Kidney tubule cell (primary cell): ENCODE measurements at regions not wholly inside any gene's neighbourhood (a gene's known extent, or its start where the extent isn't known, plus 50 kb on each side); places are given as distances from the start of the nearest gene placed in this dataset.

Experiments used
- DNase-seq: peaks from one replicate; pipeline ENCODE4 v3.0.0-alpha.2; 2018; ENCODE audit warnings: low spot score

DNA sequence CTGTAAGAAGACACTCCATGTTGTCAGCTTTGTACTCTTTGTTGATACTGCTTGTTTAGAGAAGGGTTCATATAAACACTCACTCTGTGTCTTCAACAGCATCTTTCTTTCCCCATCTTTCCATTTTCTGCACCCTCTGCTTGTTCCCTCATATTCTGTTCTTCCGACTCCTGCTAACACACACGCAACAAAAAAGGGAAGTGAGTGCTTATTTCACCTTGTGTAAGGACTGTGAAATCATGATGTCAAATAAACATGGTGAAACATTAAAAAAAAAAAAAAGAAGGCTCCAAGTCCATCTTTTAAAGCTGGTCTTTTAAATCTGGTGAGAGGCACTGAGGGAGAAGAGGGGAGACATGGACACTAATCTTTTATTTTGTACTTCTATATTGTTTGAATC, 145.4 kb downstream of the RPAP3 start:
- no peak for DNase-seq

DNA sequence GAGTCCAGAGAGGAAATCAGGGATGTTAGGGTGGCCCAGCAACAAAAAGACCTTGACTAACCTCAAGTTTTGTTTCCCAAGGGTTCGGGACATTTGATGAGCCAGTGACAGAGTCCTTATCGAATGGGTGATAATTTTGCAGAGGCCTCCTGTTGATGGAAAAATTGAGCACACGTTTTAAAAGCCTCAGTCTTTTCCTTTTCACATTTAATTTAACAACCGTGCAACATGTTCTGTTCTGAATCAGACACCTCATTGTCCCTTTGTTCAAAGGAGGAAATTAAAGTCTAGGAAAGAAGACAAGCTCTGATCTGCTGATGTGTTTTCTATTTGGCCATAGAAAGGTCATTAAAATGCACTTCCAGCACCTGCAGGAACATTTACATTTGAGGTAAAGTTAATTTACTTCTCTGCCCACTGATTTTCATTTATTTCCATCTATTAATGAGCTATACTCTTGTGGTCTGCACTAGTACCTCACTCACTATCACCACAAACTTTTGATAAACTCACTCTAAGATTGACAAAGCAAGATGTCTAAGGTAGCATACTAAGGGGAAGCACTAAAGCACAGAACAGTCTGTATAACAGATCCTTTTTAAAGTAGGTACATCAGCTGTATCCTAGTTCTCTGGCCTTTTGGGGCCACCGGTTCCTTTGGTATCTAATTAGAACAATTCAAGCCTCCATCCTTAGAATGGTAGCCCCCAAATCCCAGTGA, 147.0 kb downstream of the RPAP3 start:
- DNase-seq, result no peak

DNA sequence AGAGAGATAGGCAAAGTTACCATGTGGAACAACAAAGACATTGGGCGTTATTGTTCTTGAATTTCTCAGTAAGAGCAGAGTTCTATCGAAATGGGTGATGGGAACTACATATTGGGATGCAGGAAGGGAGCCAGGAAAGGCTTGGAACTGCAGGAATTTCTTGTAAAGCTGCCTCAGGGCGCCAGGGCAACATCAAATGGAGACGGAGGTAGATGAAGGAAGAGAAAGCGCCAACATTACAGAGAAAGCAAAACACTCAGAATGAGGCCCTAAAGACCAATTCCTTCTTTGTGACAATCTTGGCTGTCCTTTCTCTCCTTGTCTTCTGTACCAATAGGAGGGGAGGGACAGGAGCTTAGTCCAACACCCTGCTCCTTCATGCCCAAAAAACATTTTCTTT, 148.4 kb downstream of the RPAP3 start:
- no peak for DNase-seq

DNA sequence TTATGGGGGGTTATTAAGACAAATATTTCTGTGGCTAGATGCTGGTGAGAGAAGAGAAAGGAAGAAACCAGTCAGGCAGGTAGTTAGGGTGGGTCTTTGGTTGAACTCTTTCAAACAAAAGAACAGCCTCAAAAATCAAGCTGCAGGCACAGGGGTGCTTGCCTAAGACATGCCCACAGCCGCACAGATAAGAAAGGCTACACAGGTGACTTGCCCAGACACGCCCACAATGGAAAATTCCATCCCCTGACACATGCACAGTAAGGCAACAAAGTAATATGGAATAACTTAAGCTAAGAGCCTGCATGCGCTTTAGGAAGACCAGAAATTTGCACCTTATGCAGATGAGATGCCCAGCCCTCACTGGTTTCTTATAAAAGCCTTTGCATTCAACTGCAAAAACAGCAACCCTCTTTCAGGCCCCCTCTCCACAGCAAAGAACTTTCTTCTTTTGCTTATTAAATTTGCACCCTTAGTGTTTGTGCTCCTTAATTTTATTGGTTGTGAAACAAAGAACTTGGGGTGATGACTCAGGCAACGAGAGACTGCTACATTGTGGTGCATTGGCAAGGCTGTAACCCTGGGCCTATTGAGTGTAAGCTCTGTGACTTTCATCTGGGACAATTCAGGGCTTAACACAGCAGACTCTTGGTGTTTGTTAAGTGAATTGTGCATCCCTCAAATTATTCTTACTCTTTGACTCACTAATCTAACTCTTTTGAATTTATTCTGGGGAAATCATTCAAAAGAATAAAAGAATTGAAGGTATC, 149.4 kb downstream of the RPAP3 start:
- no peak for DNase-seq

DNA sequence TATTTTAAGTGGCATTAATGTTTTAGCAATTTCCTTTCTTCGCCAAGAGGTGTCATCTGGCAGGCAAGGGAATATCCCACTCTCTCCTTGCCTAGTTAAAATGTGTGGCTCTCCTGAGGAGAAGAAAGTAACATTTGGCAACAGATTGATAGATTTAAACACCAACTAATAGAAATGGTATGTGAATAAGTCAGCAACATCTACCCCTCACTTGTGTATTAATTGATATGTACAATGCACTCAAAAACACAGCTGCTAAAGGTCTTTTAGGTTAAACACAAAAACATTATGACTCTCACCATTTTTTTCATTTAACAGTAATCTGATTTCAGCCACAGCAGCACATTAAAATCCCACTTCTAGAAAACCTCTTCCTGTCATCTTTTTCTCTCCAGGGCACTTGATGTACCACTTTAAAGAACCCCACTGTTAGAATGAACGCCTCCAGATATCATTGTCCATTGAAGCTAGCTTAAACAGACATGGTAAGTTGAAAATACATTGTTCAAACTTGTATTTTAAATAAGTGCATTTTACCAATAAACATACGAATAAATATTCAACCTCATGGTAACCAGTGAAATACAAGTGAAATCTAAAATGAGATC, 151.7 kb downstream of the RPAP3 start:
- DNase-seq, result no peak

DNA sequence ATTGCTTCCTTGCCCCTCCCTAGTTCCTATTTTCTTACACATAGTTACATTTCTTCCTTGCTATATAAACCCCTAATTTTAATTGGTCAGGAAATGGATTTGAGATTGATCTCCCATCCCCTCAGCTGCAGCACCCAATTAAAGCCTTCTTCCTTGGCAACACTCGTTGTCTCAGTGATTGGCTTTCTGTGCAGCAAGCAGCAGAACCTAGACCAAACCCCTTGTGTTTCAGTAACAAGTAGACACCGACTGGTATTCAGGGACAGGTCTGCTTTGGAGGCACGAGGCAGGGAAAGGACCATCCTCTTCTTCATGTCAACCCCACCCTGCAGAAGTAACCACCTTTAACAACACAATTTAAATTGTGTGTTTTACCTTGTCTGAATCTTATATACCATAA, 152.6 kb downstream of the RPAP3 start:
- no peak for DNase-seq

DNA sequence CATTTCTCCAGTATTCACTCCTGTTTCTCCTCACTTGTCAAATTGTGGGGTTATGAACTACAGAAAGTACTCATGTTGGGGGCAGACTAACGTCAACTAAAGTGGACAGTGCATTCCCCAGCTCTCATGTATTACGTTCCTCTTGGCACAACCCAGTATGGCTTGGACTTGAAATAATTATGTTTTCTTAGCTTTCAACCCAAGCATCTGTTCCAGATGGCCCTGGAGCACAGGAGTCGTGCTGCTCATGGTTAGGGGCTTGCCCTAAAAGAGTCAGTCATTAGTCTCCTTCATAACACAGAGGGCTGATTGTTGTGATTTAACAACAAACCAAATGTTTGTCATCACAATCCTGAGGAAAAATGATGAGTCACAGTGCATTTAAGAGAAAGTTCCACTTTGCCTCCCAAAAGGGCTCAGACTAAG, 154.4 kb downstream of the RPAP3 start:
- DNase-seq, result no peak

DNA sequence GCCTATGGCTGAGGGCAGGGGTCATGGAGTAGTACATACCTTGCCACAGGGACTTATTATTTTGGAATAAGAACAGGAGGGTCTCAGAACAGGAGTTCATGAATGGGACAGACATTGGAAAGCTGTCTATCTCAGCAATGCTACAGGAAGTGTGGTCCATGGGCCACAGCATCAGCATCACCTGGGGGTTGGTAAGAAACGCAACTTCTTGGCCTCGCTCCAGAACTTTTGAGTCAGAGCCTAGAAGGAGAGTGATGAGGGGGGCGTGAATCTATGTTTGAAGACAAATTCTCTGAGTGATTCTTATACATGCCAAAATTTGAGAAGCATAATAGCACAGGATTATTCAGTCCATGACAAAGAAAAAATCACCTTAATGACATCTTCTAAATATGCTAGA, 156.6 kb downstream of the RPAP3 start:
- DNase-seq, result peak; percentile 50

DNA sequence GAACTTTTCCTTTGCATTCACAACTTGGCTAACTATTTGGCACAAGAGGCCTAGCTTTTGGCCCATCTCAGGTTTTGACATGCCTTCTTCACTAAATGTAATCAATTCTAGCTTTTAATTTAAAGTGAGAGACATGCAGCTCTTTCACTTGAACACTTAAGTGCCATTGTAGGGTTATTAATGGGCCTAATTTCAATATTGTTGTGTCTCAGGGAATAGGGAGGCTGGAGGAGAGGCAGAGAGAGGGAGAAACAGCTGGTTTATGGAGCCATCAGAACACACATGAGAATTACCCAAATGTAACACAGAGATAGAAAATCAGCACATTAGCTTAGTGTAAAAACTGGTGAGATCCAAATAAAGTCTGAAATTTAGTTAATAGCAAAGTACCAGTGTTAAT, 157.4 kb downstream of the RPAP3 start:
- no peak for DNase-seq

DNA sequence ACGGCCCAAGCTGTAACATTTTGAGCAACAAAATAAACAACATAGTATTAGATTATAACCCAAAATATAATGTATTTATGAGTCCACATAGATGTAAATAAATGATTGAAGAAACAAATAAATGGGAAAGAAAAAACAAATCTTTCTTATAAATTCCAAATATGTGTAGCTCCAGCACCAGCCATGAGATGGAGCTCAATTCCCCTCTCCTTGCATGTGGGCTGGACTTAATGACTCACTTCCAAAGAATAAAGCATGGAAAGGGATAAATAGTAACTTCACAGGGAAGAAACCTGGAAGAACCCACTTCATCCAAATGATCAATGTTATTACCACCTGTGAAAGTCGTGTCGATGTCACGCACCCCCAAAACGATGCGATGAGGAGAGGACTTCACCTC, 158.8 kb downstream of the RPAP3 start:
- peak; percentile 62 for DNase-seq

DNA sequence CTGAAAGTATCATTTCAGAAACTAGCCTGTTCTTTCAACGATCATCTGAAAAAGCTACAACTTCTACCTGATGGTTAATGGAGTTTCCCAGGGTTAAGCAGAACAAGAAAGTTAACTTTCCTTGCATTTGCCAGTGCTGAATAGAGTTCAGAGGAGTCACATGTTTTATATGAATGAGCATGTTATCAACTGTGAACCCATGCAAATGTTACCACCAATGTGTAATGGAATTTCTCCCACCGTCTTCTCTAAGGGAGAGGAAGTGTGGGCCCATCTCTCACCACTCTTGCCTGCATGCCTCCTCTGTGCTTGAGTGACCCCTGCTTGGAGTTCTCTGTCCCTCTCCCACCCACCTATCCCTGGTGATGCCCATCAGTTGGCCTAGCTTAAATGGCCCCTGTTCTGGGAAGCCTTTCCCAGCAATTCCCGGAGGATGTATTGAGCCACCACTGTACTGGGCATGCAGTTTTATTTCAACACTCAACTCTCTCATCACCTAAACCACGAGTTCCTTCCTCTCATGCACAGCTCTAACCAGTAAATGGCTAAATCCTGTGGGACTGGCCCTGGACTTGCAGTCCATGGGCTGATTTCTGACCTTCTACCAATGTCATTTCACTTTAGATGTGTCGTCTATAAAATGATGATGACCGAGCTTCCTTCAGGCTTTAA, 159.8 kb downstream of the RPAP3 start:
- DNase-seq, result no peak

DNA sequence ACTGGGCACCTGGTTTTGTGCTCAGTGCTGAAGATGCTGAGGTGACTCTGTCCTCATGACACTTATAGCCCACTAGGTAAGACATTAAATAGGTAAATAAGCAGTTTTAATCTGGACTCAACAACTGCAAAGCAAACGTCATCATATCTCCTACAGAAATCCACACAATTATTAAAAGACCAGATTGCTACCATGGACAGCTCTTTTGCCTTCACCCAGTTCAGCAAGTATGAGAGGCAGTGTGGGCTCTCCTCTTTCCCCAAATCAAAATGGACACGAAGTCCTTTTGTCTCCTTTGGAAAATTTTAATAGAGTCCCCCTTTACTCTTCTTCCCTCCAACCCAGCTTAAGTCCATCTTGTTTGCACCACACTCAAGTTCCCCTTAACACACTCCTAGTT, 171.1 kb downstream of the RPAP3 start:
- DNase-seq, result no peak

DNA sequence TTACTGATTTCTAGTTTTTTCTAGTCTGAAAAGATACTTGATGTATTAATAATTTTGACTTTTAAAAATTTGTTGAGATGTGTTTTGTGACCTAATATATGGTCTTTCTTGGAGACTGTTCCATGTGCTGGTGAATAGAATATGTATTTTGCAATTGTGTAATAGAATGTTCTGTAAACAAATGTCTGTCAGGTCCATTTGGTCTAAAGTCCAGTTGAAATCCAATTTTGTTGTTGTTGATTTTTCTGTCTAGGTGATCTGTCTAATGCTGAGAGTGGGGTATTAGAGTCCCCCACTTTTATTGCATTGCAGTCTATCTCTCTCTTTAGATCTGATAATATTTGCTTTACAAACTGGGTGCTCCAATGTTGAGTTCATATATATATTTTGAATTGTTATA, 175.8 kb downstream of the RPAP3 start:
- DNase-seq, result no peak

DNA sequence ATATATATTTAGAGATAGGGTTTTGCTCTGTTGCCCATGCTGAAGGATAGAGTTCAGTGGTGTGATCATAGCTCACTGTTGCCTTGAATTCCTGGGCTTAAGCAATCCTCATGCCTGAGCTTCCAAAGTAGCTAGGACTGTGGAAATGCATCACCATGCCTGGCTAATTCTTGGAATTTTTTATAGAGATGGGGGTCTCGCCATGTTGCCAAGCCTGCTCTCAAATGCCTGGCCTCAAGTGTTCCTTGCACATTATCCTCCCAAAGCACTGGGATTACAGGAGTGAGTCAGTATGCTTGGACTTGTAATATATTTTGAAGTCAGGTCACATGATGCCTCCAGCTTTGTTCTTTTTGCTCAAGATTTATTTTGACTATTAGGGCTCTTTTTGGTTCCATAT, 178.0 kb downstream of the RPAP3 start:
- DNase-seq, result peak; percentile 29

DNA sequence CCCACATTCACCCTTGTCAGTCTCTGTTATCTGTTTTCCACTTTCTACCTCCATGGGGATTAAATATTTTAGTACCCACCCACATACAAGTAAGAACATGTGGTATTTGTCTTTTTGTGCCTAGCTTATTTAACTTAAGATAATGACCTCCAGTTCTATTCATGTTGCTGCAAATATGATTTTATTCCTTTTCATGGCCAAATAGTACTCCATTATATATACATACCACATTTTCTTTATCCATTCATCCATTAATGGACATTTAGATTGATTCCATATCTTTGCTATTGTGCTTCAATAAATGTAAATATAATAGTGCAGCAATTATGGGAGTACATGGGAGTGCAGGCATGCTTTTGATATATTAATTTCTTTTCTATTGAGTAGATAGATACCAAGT, 185.8 kb downstream of the RPAP3 start:
- no peak for DNase-seq

DNA sequence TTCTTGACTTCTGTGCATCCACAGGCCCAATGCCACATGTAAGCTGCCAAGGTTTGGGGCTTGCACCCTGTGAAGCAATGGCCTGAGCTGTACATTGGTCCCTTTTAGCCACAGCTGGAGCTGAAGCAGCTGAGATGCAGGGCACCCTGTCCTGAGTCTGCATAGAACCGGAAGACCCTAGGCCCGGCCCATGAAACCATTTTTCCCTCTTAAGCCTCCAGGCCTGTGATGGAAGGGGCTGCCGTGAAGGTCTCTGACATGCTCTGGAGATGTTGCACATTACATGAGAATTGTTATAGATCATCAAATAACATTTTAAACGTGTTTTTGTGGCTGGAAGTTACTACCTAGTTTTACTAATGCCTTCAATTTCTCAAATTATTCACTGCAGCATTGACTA, 188.7 kb downstream of the RPAP3 start:
- no peak for DNase-seq

DNA sequence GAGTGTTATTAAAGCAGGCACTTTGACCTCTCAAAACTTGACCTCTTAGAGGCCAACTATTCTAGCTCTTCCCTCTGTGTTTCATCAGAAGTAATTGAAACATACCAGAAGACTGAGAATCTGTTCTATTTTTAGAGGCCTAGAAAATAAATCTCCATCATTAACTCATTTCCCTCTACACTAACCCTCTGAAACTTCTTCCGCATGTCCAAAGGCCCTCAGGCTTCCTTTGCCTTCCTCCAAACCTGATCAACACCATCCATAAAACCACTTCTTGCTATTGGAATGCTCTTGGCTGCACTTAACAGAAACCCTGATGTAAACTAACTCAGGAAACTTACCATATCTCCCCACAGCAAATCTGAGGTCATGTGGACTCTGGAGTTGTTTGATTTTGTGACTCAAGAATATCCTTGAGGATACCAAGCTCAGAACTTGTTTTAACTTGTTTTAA, 196.4 kb downstream of the RPAP3 start:
- DNase-seq, result peak; percentile 31

DNA sequence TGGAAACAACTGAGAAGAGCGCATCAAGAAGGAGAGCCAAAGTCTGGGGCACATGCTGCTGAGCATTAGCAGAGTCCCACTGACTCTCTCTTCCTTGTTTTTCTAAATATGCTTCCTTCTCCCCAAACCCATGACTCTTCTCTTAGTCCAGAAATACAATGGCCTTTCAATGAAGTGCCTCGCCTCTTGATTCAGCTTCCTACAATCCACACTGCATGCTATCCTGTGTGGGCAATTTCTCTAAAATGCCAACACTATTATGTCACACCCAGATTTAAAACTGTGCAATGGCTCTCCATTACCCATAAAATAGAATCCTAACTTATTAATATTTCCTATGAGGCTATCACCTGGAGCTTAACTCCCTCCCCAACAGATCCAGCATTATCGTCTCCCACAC, 198.6 kb downstream of the RPAP3 start:
- DNase-seq, result peak; percentile 33

DNA sequence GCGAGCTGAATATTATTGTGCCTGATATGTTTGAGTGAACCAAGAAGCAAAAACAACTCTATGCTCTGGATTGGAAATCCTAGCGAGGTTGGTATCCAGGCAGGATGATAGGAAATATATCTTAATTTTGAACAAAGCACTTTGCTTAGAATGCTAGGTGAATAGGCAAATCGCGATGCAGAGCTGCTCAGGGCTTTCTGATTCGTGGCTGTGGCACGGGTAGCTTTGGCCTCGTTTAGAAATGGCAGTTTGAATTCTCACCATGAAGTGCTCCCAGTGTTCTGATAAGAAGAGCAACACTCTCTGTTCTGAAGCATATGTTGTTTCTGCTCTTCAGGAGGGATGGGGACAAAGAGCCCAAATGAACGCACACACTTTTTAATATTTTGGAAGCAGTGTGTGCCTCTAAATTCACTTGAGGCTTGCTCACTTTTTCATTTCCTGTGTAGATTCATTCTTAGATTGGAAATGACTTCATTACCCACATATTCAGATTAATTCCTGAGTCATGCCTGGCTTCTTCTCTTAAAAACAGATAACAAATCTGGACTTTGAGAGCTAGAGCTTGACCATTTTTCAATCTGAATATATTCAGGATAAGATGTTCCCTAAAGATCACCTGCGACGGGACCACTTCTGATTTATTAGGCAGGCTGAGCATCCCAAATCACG, 200.9 kb downstream of the RPAP3 start:
- DNase-seq, result peak; percentile 53

DNA sequence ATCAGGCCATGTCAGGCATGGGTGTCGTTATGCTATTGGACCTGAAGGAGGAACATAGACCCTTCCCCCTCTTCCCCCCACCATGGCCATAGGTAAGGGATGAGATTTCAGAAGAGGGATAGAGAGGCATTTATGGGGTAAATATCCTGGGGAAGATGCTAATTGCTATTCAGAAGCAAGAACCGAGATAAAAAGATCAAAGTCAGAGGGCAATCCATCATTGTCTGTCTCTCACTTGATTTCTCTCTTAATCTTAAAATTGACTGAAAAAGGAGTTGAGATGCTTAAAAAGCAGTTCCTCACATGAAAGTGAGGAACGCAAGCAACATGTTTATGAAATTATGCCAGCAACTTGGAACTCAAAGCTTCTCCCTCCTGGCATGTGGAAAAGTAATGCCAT, 212.0 kb downstream of the RPAP3 start:
- DNase-seq, result no peak

DNA sequence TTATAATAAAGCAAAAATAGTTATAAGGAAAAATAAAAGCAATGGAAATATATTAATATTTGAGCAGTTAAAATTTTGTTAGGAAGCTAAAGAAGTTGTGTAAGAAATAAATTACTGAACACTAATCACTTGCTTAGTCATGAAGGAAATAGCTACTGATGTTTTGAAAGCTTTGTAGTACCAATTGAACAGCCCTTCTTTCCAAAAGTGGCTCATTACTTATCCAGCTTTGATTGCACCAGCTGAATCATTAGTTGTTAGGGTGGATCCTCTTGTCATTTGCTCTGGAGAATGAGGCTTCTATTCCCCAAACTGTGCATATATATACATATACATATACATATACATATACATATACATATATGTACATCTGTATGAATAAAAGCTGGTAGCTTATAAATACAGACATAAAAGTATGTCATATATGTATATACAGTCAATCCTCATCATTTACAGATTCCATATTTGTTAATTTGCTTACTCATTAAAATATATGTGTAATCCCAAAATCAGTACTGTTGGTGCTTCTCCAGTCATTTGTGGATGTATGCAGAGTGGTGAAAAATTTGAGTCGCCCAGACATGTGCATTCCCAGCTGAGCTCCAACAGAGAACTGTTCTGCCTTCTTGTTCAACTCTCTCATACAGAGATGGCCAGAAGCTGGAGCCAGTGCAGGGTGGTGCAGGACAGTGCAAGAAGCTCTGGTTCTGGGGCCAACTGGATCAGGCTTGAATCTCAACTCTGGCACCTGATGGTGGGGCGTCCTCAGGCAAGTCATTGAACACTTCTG, 214.1 kb downstream of the RPAP3 start:
- DNase-seq, result no peak
